ENCODE measurements at regions not wholly inside any gene's neighbourhood (a gene's known extent, or its start where the extent isn't known, plus 50 kb on each side); places are given as distances from the start of the nearest gene placed in this dataset.
"Not testable (repeated sequence)": the region's sequence is repeated elsewhere in the genome, so short reads cannot be mapped to it uniquely, and the experiment has no call there.

- DNase-seq (ENCODE audit: low read depth in 2 of 2) = no peak
- no peaks in the 10 kb centered on the region for H4K20me1 ChIP-seq (ENCODE audit: control insufficient read depth, extremely low read depth, insufficient read depth, low read length)
- no peaks in the 10 kb centered on the region for H3K4me1 ChIP-seq (ENCODE audit: control insufficient read depth, extremely low read depth, insufficient read depth, low read length)
- no peaks in the 10 kb centered on the region for H3K27me3 ChIP-seq (ENCODE audit: control insufficient read depth, insufficient read depth, low read length)
- no peaks in the 10 kb centered on the region for H3K36me3 ChIP-seq (ENCODE audit: control insufficient read depth, insufficient read depth, low read length)
- TF ChIP-seq CTCF (conservative IDR thresholded peaks at IDR 0.05 in 1 of 2, IDR thresholded peaks at IDR 0.05 in 1 of 2; ENCODE audit: low read depth in 1 of 2, low read length in 2 of 2) = no peak
- TF ChIP-seq EZH2 (IDR thresholded peaks at IDR 0.05; ENCODE audit: low read length, missing control alignments) = no peak
- H3K9ac ChIP-seq (ENCODE audit: insufficient read depth, low read length) = no peak overlapping the region
- H3K4me2 ChIP-seq (ENCODE audit: extremely low read depth, insufficient read depth, low read length) = no peak overlapping the region
- H3K4me3 ChIP-seq (replicated peaks in 1 of 4; ENCODE audit: control extremely low read depth in 1 of 4, insufficient read depth in 1 of 4, low read depth in 3 of 4, low read length in 4 of 4) = no peak overlapping the region
- H2AFZ ChIP-seq (ENCODE audit: low read length) = no peak overlapping the region
- no peaks in the 10 kb centered on the region for H3K79me2 ChIP-seq (ENCODE audit: control insufficient read depth, insufficient read depth, low read length)
- H3K27ac ChIP-seq (ENCODE audit: insufficient read depth, low read length) = no peak overlapping the region
- no peaks in the 10 kb centered on the region for H3K9me3 ChIP-seq (ENCODE audit: control insufficient read depth, insufficient read depth, low read depth, low read length)
Measured at GRCh38 chr1:112111734-112112133, 122.3 kb upstream of the KCND3 start.

GRCh38 chr1:112114540-112114939 lies 125.1 kb upstream of the KCND3 start:
- no peak for DNase-seq (ENCODE audit: low read depth in 2 of 2)
- Histone ChIP-seq H3K36me3 (ENCODE audit: control insufficient read depth, insufficient read depth, low read length) (no peaks in the 10 kb centered on the region), H3K4me1 (ENCODE audit: control insufficient read depth, extremely low read depth, insufficient read depth, low read length) (no peaks in the 10 kb centered on the region), H2AFZ (ENCODE audit: low read length) (no peak overlapping the region), H4K20me1 (ENCODE audit: control insufficient read depth, extremely low read depth, insufficient read depth, low read length) (peaks cover 2% of the 10 kb centered on the region), H3K79me2 (ENCODE audit: control insufficient read depth, insufficient read depth, low read length) (no peaks in the 10 kb centered on the region), H3K27ac (ENCODE audit: insufficient read depth, low read length) (no peak overlapping the region), H3K27me3 (ENCODE audit: control insufficient read depth, insufficient read depth, low read length) (no peaks in the 10 kb centered on the region), H3K9ac (ENCODE audit: insufficient read depth, low read length) (no peak overlapping the region), H3K4me2 (ENCODE audit: extremely low read depth, insufficient read depth, low read length) (no peak overlapping the region), H3K4me3 (replicated peaks in 1 of 4; ENCODE audit: control extremely low read depth in 1 of 4, insufficient read depth in 1 of 4, low read depth in 3 of 4, low read length in 4 of 4) (no peak overlapping the region), H3K9me3 (ENCODE audit: control insufficient read depth, insufficient read depth, low read depth, low read length) (no peaks in the 10 kb centered on the region)
- TF ChIP-seq CTCF (conservative IDR thresholded peaks at IDR 0.05 in 1 of 2, IDR thresholded peaks at IDR 0.05 in 1 of 2; ENCODE audit: low read depth in 1 of 2, low read length in 2 of 2) (no peak), EZH2 (IDR thresholded peaks at IDR 0.05; ENCODE audit: low read length, missing control alignments) (no peak)

- DNase-seq (ENCODE audit: low read depth in 2 of 2) = no peak
- H2AFZ ChIP-seq (ENCODE audit: low read length) = no peak overlapping the region
- H3K9me3 ChIP-seq (ENCODE audit: control insufficient read depth, insufficient read depth, low read depth, low read length) = no peaks in the 10 kb centered on the region
- TF ChIP-seq CTCF (conservative IDR thresholded peaks at IDR 0.05 in 1 of 2, IDR thresholded peaks at IDR 0.05 in 1 of 2; ENCODE audit: low read depth in 1 of 2, low read length in 2 of 2) (no peak), EZH2 (IDR thresholded peaks at IDR 0.05; ENCODE audit: low read length, missing control alignments) (no peak)
- no peaks in the 10 kb centered on the region for H4K20me1 ChIP-seq (ENCODE audit: control insufficient read depth, extremely low read depth, insufficient read depth, low read length)
- H3K79me2 ChIP-seq (ENCODE audit: control insufficient read depth, insufficient read depth, low read length) = no peaks in the 10 kb centered on the region
- no peak overlapping the region for H3K9ac ChIP-seq (ENCODE audit: insufficient read depth, low read length)
- no peak overlapping the region for H3K4me3 ChIP-seq (replicated peaks in 1 of 4; ENCODE audit: control extremely low read depth in 1 of 4, insufficient read depth in 1 of 4, low read depth in 3 of 4, low read length in 4 of 4)
- H3K36me3 ChIP-seq (ENCODE audit: control insufficient read depth, insufficient read depth, low read length) = no peaks in the 10 kb centered on the region
- H3K4me2 ChIP-seq (ENCODE audit: extremely low read depth, insufficient read depth, low read length) = no peak overlapping the region
- no peak overlapping the region for H3K27ac ChIP-seq (ENCODE audit: insufficient read depth, low read length)
- H3K4me1 ChIP-seq (ENCODE audit: control insufficient read depth, extremely low read depth, insufficient read depth, low read length) = no peaks in the 10 kb centered on the region
- no peaks in the 10 kb centered on the region for H3K27me3 ChIP-seq (ENCODE audit: control insufficient read depth, insufficient read depth, low read length)
Measured at GRCh38 chr1:112126598-112126997, 137.1 kb upstream of the KCND3 start.

- not testable (repeated sequence) for H3K27me3 ChIP-seq (ENCODE audit: control insufficient read depth, insufficient read depth, low read length); H2AFZ ChIP-seq (ENCODE audit: low read length); H3K79me2 ChIP-seq (ENCODE audit: control insufficient read depth, insufficient read depth, low read length); H3K4me2 ChIP-seq (ENCODE audit: extremely low read depth, insufficient read depth, low read length); H4K20me1 ChIP-seq (ENCODE audit: control insufficient read depth, extremely low read depth, insufficient read depth, low read length); H3K4me1 ChIP-seq (ENCODE audit: control insufficient read depth, extremely low read depth, insufficient read depth, low read length); H3K27ac ChIP-seq (ENCODE audit: insufficient read depth, low read length); H3K9ac ChIP-seq (ENCODE audit: insufficient read depth, low read length); DNase-seq (ENCODE audit: low read depth in 2 of 2); H3K4me3 ChIP-seq (replicated peaks in 1 of 4; ENCODE audit: control extremely low read depth in 1 of 4, insufficient read depth in 1 of 4, low read depth in 3 of 4, low read length in 4 of 4); H3K9me3 ChIP-seq (ENCODE audit: control insufficient read depth, insufficient read depth, low read depth, low read length); H3K36me3 ChIP-seq (ENCODE audit: control insufficient read depth, insufficient read depth, low read length)
Measured at GRCh38 chr1:112127606-112128005, 138.1 kb upstream of the KCND3 start.

Data from fibroblast of lung (primary cell).